H1 (cell line): ENCODE measurements at regions not wholly inside any gene's neighbourhood (a gene's known extent, or its start where the extent isn't known, plus 50 kb on each side); places are given as distances from the start of the nearest gene placed in this dataset.

Source experiments
- CTCF ChIA-PET: fragments of 300-600 bp; sonication (Branson Sonifier 250); formaldehyde crosslinking; loops from one replicate; lab custom pipeline; 2021; ENCODE audit not compliant: partially characterized antibody; lab: Charles Lee
- POLR2A ChIA-PET: fragments of 300-600 bp; sonication (Branson Sonifier 250); formaldehyde crosslinking; loops from one replicate; lab custom pipeline; 2021; ENCODE audit warnings: inconsistent platforms; ENCODE audit not compliant: partially characterized antibody; lab: Charles Lee
- DNase-seq, 2 experiments: peaks; one replicate each; pipeline versions ENCODE4 v3.0.0 to v3.0.0-alpha.2; 2010 to 2022; ENCODE audit warnings: low spot score in 2 of 2, low read depth in 1 of 2, mixed read lengths in 1 of 2
- FAIRE-seq: peaks from 2 replicates; lab custom pipeline; 2011; peaks lifted over from hg19 to GRCh38; lab: Jason Lieb, UNC
- H2AFZ ChIP-seq: 2 replicates; pipeline ENCODE4 v1.8.1; 2012; ENCODE audit warnings: low read length, inconsistent platforms
- H2AK5ac ChIP-seq: 2 replicates; pipeline ENCODE4 v1.6.1; 2013; ENCODE audit warnings: low read depth, low read length
- H2BK120ac ChIP-seq: replicated peaks from 2 replicates; pipeline ENCODE3; 2013; ENCODE audit warnings: low read depth, low read length, inconsistent platforms
- H2BK12ac ChIP-seq: 2 replicates; pipeline ENCODE4 v1.6.1; 2013; ENCODE audit warnings: low read depth, low read length
- H2BK15ac ChIP-seq: 2 replicates; pipeline ENCODE4 v1.6.1; 2013; ENCODE audit warnings: low read length
- H2BK20ac ChIP-seq: 2 replicates; pipeline ENCODE4 v1.6.1; 2013; ENCODE audit warnings: low read length
- H2BK5ac ChIP-seq: 2 replicates; pipeline ENCODE4 v1.6.1; 2013; ENCODE audit warnings: low read depth, low read length
- H3K14ac ChIP-seq: 2 replicates; pipeline ENCODE4 v1.6.1; 2013; ENCODE audit warnings: inconsistent platforms; ENCODE audit not compliant: insufficient read length
- H3K18ac ChIP-seq: 2 replicates; pipeline ENCODE4 v1.6.1; 2013; ENCODE audit warnings: low read length; ENCODE audit errors: extremely low read depth
- H3K23ac ChIP-seq: 2 replicates; pipeline ENCODE4 v1.6.1; 2013; ENCODE audit warnings: inconsistent platforms; ENCODE audit not compliant: insufficient read length
- H3K23me2 ChIP-seq: 2 replicates; pipeline ENCODE4 v1.6.1; 2013; ENCODE audit warnings: low read depth, low read length
- H3K27ac ChIP-seq: 2 replicates; pipeline ENCODE4 v1.6.1; 2011; ENCODE audit warnings: low read depth, low read length, inconsistent platforms
- H3K27me3 ChIP-seq, 4 experiments: replicated peaks in 1 of 4; 1 replicate in 1 of 4; 2 replicates in 3 of 4; pipeline versions ENCODE4 v1.6.1 to v1.8.1; 2011 to 2013; ENCODE audit warnings: low read length in 3 of 4, mild to moderate bottlenecking in 3 of 4, inconsistent platforms in 2 of 4, mixed read lengths in 2 of 4, moderate library complexity in 1 of 4; ENCODE audit not compliant: control insufficient read depth in 3 of 4, insufficient read depth in 3 of 4; ENCODE audit errors: extremely low read depth in 1 of 4
- H3K36me3 ChIP-seq, 4 experiments: 2 replicates each; pipeline versions ENCODE4 v1.6.1 to v1.8.1; 2011 to 2013; ENCODE audit warnings: mild to moderate bottlenecking in 4 of 4, low read length in 3 of 4, moderate library complexity in 2 of 4, control low read depth in 1 of 4, inconsistent platforms in 1 of 4; ENCODE audit not compliant: insufficient read depth in 4 of 4, control insufficient read depth in 2 of 4
- H3K4ac ChIP-seq: replicated peaks from 2 replicates; pipeline ENCODE3; 2013; ENCODE audit warnings: low read length, low read depth, mixed read lengths, inconsistent platforms; ENCODE audit not compliant: insufficient read length
- H3K4me1 ChIP-seq, 4 experiments: replicated peaks in 1 of 4; 1 replicate in 1 of 4; 2 replicates in 3 of 4; pipeline versions ENCODE4 v1.6.1 to v1.8.1; 2011 to 2013; ENCODE audit warnings: low read length in 3 of 4, inconsistent platforms in 2 of 4, mixed read lengths in 1 of 4; ENCODE audit not compliant: insufficient read depth in 4 of 4, control insufficient read depth in 3 of 4
- H3K4me2 ChIP-seq, 2 experiments: 2 replicates each; pipeline versions ENCODE4 v1.6.1 to v1.8.1; 2011 to 2013; ENCODE audit warnings: low read depth in 2 of 2, low read length in 2 of 2, control low read depth in 1 of 2, inconsistent platforms in 1 of 2, mild to moderate bottlenecking in 1 of 2; ENCODE audit not compliant: insufficient read depth in 1 of 2
- H3K4me3 ChIP-seq, 4 experiments: fragments of 200-600, 300-600 bp in 1 of 4; sonication (generic), shearing (Covaris generic), sonication (Bioruptor Twin) in 1 of 4; 2 replicates each; pipeline versions ENCODE4 v1.5.1 to v1.8.1; 2011 to 2016; ENCODE audit warnings: low read length in 4 of 4, low read depth in 3 of 4, control low read depth in 2 of 4, inconsistent platforms in 2 of 4, mild to moderate bottlenecking in 2 of 4, mixed read lengths in 1 of 4, moderate library complexity in 1 of 4; ENCODE audit not compliant: insufficient read depth in 2 of 4; ENCODE audit errors: extremely low read depth in 1 of 4
- H3K56ac ChIP-seq: replicated peaks from 2 replicates; pipeline ENCODE3; 2013; ENCODE audit warnings: low read depth, mild to moderate bottlenecking, mixed read lengths, low read length, inconsistent platforms; ENCODE audit not compliant: insufficient read length
- H3K79me1 ChIP-seq: 2 replicates; pipeline ENCODE4 v1.6.1; 2013; ENCODE audit warnings: low read depth, low read length, control low read depth
- H3K79me2 ChIP-seq, 2 experiments: 2 replicates each; pipeline versions ENCODE4 v1.6.1 to v1.8.1; 2012 to 2013; ENCODE audit warnings: low read length in 2 of 2, mild to moderate bottlenecking in 2 of 2, inconsistent platforms in 1 of 2; ENCODE audit not compliant: insufficient read depth in 2 of 2, control insufficient read depth in 1 of 2
- H3K9ac ChIP-seq, 4 experiments: replicated peaks in 1 of 4; 1 replicate in 1 of 4; 2 replicates in 3 of 4; pipeline versions ENCODE4 v1.6.1 to v1.8.1; 2011 to 2013; ENCODE audit warnings: low read depth in 3 of 4, low read length in 3 of 4, control low read depth in 2 of 4, mild to moderate bottlenecking in 2 of 4, moderate library complexity in 2 of 4, inconsistent platforms in 1 of 4; ENCODE audit errors: extremely low read depth in 1 of 4
- H3K9me3 ChIP-seq, 2 experiments: 2 replicates each; pipeline versions ENCODE4 v1.6.1 to v1.8.1; 2012 to 2013; ENCODE audit warnings: mild to moderate bottlenecking in 2 of 2, moderate library complexity in 2 of 2, control low read depth in 1 of 2, inconsistent platforms in 1 of 2, low read depth in 1 of 2, low read length in 1 of 2, mixed read lengths in 1 of 2; ENCODE audit not compliant: insufficient read depth in 2 of 2
- H4K20me1 ChIP-seq, 2 experiments: replicated peaks in 1 of 2; 2 replicates each; pipeline versions ENCODE3 to v1.8.1; 2011 to 2013; ENCODE audit warnings: inconsistent platforms in 2 of 2, low read length in 2 of 2, mild to moderate bottlenecking in 1 of 2; ENCODE audit not compliant: insufficient read depth in 2 of 2, control insufficient read depth in 1 of 2
- H4K5ac ChIP-seq: 2 replicates; pipeline ENCODE4 v1.6.1; 2013; ENCODE audit warnings: low read length, low read depth, mixed read lengths, inconsistent platforms; ENCODE audit not compliant: insufficient read length
- H4K8ac ChIP-seq: 2 replicates; pipeline ENCODE4 v1.8.0; 2013; ENCODE audit warnings: mild to moderate bottlenecking, moderate library complexity, low read length, inconsistent platforms; ENCODE audit not compliant: insufficient read depth; ENCODE audit errors: extremely low read depth
- H4K91ac ChIP-seq: replicated peaks from 2 replicates; pipeline ENCODE3; 2013; ENCODE audit warnings: low read length, mixed read lengths, inconsistent platforms; ENCODE audit not compliant: insufficient read length
- JUN ChIP-seq: IDR thresholded peaks from 2 replicates; pipeline ENCODE4 v1.6.1; 2011; ENCODE audit warnings: low read depth, mild to moderate bottlenecking, improper control_type of control experiment, low read length
- SIX5 ChIP-seq: IDR thresholded peaks from 2 replicates; pipeline ENCODE4 v1.6.1; 2011; ENCODE audit warnings: mild to moderate bottlenecking, low read depth, low read length
- WGBS, 2 experiments: shearing (Covaris generic) in 1 of 2; methylation state at CpG; one replicate each; pipeline versions ENCODE4 v1.1.6 to v1.1.7; 2013 to 2015; ENCODE audit warnings: low lambda C conversion rate in 2 of 2, mixed read lengths in 2 of 2, inconsistent platforms in 1 of 2, low coverage in 1 of 2, missing lambda C conversion rate in 1 of 2; ENCODE audit not compliant: insufficient replicate concordance in 2 of 2, insufficient coverage in 1 of 2, insufficient read length in 1 of 2; ENCODE audit errors: extremely low coverage in 1 of 2, missing lambda C conversion rate in 1 of 2; 5-methylcytosine and 5-hydroxymethylcytosine counted together

GRCh38 chr6:117206522-117206921 is 58.8 kb upstream of the VGLL2 start:
- POLR2A ChIA-PET = no interaction called here
- Histone ChIP-seq H2BK5ac (no peak overlapping the region), H3K23me2 (no peaks in the 10 kb centered on the region), H2BK120ac (no peak overlapping the region), H2BK15ac (no peak overlapping the region), H3K4me2 (no peak overlapping the region), H3K18ac (no peak overlapping the region), H2BK12ac (no peak overlapping the region), H2AFZ (no peak overlapping the region), H4K8ac (no peak overlapping the region), H3K14ac (no peak overlapping the region), H3K27ac (no peak overlapping the region), H4K91ac (no peak overlapping the region), H4K20me1 (no peaks in the 10 kb centered on the region), H3K23ac (no peak overlapping the region), H3K9ac (no peak overlapping the region), H2AK5ac (no peak overlapping the region), H4K5ac (no peak overlapping the region), H3K4me3 (no peak overlapping the region), H3K36me3 (no peaks in the 10 kb centered on the region), H3K4ac (no peak overlapping the region), H3K56ac (no peak overlapping the region), H3K27me3 (no peaks in the 10 kb centered on the region), H3K9me3 (no peaks in the 10 kb centered on the region), H3K79me2 (no peaks in the 10 kb centered on the region), H3K4me1 (peaks cover 0 to 3% (median under 1%) of the 10 kb centered on the region in 4 experiments; a peak in 4 of 7 replicates), H3K79me1 (no peaks in the 10 kb centered on the region), H2BK20ac (no peak overlapping the region)
- DNase-seq (no peak), FAIRE-seq (no peak)
- CTCF ChIA-PET = interaction anchor here (0.8 kb wide), 1 partner anchor 111 kb away, joined by 3 read pairs; no protein-coding TSS in a partner anchor
- TF ChIP-seq JUN = no peak
- TF ChIP-seq SIX5 = no peak
- WGBS, 2 experiments = 96% methylated on average over 1 of the region's 1 CpG; no CpG with 5 or more reads in 1 of the 2 experiments
